H1 (cell line): ENCODE measurements at regions not wholly inside any gene's neighbourhood (a gene's known extent, or its start where the extent isn't known, plus 50 kb on each side); places are given as distances from the start of the nearest gene placed in this dataset.

Experiments used
- CTCF ChIA-PET: fragments of 300-600 bp; sonication (Branson Sonifier 250); formaldehyde crosslinking; loops from one replicate; lab custom pipeline; 2021; ENCODE audit not compliant: partially characterized antibody; lab: Charles Lee
- POLR2A ChIA-PET: fragments of 300-600 bp; sonication (Branson Sonifier 250); formaldehyde crosslinking; loops from one replicate; lab custom pipeline; 2021; ENCODE audit warnings: inconsistent platforms; ENCODE audit not compliant: partially characterized antibody; lab: Charles Lee
- DNase-seq, 2 experiments: peaks; one replicate each; pipeline versions ENCODE4 v3.0.0 to v3.0.0-alpha.2; 2010 to 2022; ENCODE audit warnings: low spot score in 2 of 2, low read depth in 1 of 2, mixed read lengths in 1 of 2
- FAIRE-seq: peaks from 2 replicates; lab custom pipeline; 2011; peaks lifted over from hg19 to GRCh38; lab: Jason Lieb, UNC
- H2AFZ ChIP-seq: 2 replicates; pipeline ENCODE4 v1.8.1; 2012; ENCODE audit warnings: low read length, inconsistent platforms
- H2AK5ac ChIP-seq: 2 replicates; pipeline ENCODE4 v1.6.1; 2013; ENCODE audit warnings: low read depth, low read length
- H2BK120ac ChIP-seq: replicated peaks from 2 replicates; pipeline ENCODE3; 2013; ENCODE audit warnings: low read depth, low read length, inconsistent platforms
- H2BK12ac ChIP-seq: 2 replicates; pipeline ENCODE4 v1.6.1; 2013; ENCODE audit warnings: low read depth, low read length
- H2BK15ac ChIP-seq: 2 replicates; pipeline ENCODE4 v1.6.1; 2013; ENCODE audit warnings: low read length
- H2BK20ac ChIP-seq: 2 replicates; pipeline ENCODE4 v1.6.1; 2013; ENCODE audit warnings: low read length
- H2BK5ac ChIP-seq: 2 replicates; pipeline ENCODE4 v1.6.1; 2013; ENCODE audit warnings: low read depth, low read length
- H3K14ac ChIP-seq: 2 replicates; pipeline ENCODE4 v1.6.1; 2013; ENCODE audit warnings: inconsistent platforms; ENCODE audit not compliant: insufficient read length
- H3K18ac ChIP-seq: 2 replicates; pipeline ENCODE4 v1.6.1; 2013; ENCODE audit warnings: low read length; ENCODE audit errors: extremely low read depth
- H3K23ac ChIP-seq: 2 replicates; pipeline ENCODE4 v1.6.1; 2013; ENCODE audit warnings: inconsistent platforms; ENCODE audit not compliant: insufficient read length
- H3K23me2 ChIP-seq: 2 replicates; pipeline ENCODE4 v1.6.1; 2013; ENCODE audit warnings: low read depth, low read length
- H3K27ac ChIP-seq: 2 replicates; pipeline ENCODE4 v1.6.1; 2011; ENCODE audit warnings: low read depth, low read length, inconsistent platforms
- H3K27me3 ChIP-seq, 4 experiments: replicated peaks in 1 of 4; 1 replicate in 1 of 4; 2 replicates in 3 of 4; pipeline versions ENCODE4 v1.6.1 to v1.8.1; 2011 to 2013; ENCODE audit warnings: low read length in 3 of 4, mild to moderate bottlenecking in 3 of 4, inconsistent platforms in 2 of 4, mixed read lengths in 2 of 4, moderate library complexity in 1 of 4; ENCODE audit not compliant: control insufficient read depth in 3 of 4, insufficient read depth in 3 of 4; ENCODE audit errors: extremely low read depth in 1 of 4
- H3K36me3 ChIP-seq, 4 experiments: 2 replicates each; pipeline versions ENCODE4 v1.6.1 to v1.8.1; 2011 to 2013; ENCODE audit warnings: mild to moderate bottlenecking in 4 of 4, low read length in 3 of 4, moderate library complexity in 2 of 4, control low read depth in 1 of 4, inconsistent platforms in 1 of 4; ENCODE audit not compliant: insufficient read depth in 4 of 4, control insufficient read depth in 2 of 4
- H3K4ac ChIP-seq: replicated peaks from 2 replicates; pipeline ENCODE3; 2013; ENCODE audit warnings: low read length, low read depth, mixed read lengths, inconsistent platforms; ENCODE audit not compliant: insufficient read length
- H3K4me1 ChIP-seq, 4 experiments: replicated peaks in 1 of 4; 1 replicate in 1 of 4; 2 replicates in 3 of 4; pipeline versions ENCODE4 v1.6.1 to v1.8.1; 2011 to 2013; ENCODE audit warnings: low read length in 3 of 4, inconsistent platforms in 2 of 4, mixed read lengths in 1 of 4; ENCODE audit not compliant: insufficient read depth in 4 of 4, control insufficient read depth in 3 of 4
- H3K4me2 ChIP-seq, 2 experiments: 2 replicates each; pipeline versions ENCODE4 v1.6.1 to v1.8.1; 2011 to 2013; ENCODE audit warnings: low read depth in 2 of 2, low read length in 2 of 2, control low read depth in 1 of 2, inconsistent platforms in 1 of 2, mild to moderate bottlenecking in 1 of 2; ENCODE audit not compliant: insufficient read depth in 1 of 2
- H3K4me3 ChIP-seq, 4 experiments: fragments of 200-600, 300-600 bp in 1 of 4; sonication (generic), shearing (Covaris generic), sonication (Bioruptor Twin) in 1 of 4; 2 replicates each; pipeline versions ENCODE4 v1.5.1 to v1.8.1; 2011 to 2016; ENCODE audit warnings: low read length in 4 of 4, low read depth in 3 of 4, control low read depth in 2 of 4, inconsistent platforms in 2 of 4, mild to moderate bottlenecking in 2 of 4, mixed read lengths in 1 of 4, moderate library complexity in 1 of 4; ENCODE audit not compliant: insufficient read depth in 2 of 4; ENCODE audit errors: extremely low read depth in 1 of 4
- H3K56ac ChIP-seq: replicated peaks from 2 replicates; pipeline ENCODE3; 2013; ENCODE audit warnings: low read depth, mild to moderate bottlenecking, mixed read lengths, low read length, inconsistent platforms; ENCODE audit not compliant: insufficient read length
- H3K79me1 ChIP-seq: 2 replicates; pipeline ENCODE4 v1.6.1; 2013; ENCODE audit warnings: low read depth, low read length, control low read depth
- H3K79me2 ChIP-seq, 2 experiments: 2 replicates each; pipeline versions ENCODE4 v1.6.1 to v1.8.1; 2012 to 2013; ENCODE audit warnings: low read length in 2 of 2, mild to moderate bottlenecking in 2 of 2, inconsistent platforms in 1 of 2; ENCODE audit not compliant: insufficient read depth in 2 of 2, control insufficient read depth in 1 of 2
- H3K9ac ChIP-seq, 4 experiments: replicated peaks in 1 of 4; 1 replicate in 1 of 4; 2 replicates in 3 of 4; pipeline versions ENCODE4 v1.6.1 to v1.8.1; 2011 to 2013; ENCODE audit warnings: low read depth in 3 of 4, low read length in 3 of 4, control low read depth in 2 of 4, mild to moderate bottlenecking in 2 of 4, moderate library complexity in 2 of 4, inconsistent platforms in 1 of 4; ENCODE audit errors: extremely low read depth in 1 of 4
- H3K9me3 ChIP-seq, 2 experiments: 2 replicates each; pipeline versions ENCODE4 v1.6.1 to v1.8.1; 2012 to 2013; ENCODE audit warnings: mild to moderate bottlenecking in 2 of 2, moderate library complexity in 2 of 2, control low read depth in 1 of 2, inconsistent platforms in 1 of 2, low read depth in 1 of 2, low read length in 1 of 2, mixed read lengths in 1 of 2; ENCODE audit not compliant: insufficient read depth in 2 of 2
- H4K20me1 ChIP-seq, 2 experiments: replicated peaks in 1 of 2; 2 replicates each; pipeline versions ENCODE3 to v1.8.1; 2011 to 2013; ENCODE audit warnings: inconsistent platforms in 2 of 2, low read length in 2 of 2, mild to moderate bottlenecking in 1 of 2; ENCODE audit not compliant: insufficient read depth in 2 of 2, control insufficient read depth in 1 of 2
- H4K5ac ChIP-seq: 2 replicates; pipeline ENCODE4 v1.6.1; 2013; ENCODE audit warnings: low read length, low read depth, mixed read lengths, inconsistent platforms; ENCODE audit not compliant: insufficient read length
- H4K8ac ChIP-seq: 2 replicates; pipeline ENCODE4 v1.8.0; 2013; ENCODE audit warnings: mild to moderate bottlenecking, moderate library complexity, low read length, inconsistent platforms; ENCODE audit not compliant: insufficient read depth; ENCODE audit errors: extremely low read depth
- H4K91ac ChIP-seq: replicated peaks from 2 replicates; pipeline ENCODE3; 2013; ENCODE audit warnings: low read length, mixed read lengths, inconsistent platforms; ENCODE audit not compliant: insufficient read length
- WGBS, 2 experiments: shearing (Covaris generic) in 1 of 2; methylation state at CpG; one replicate each; pipeline versions ENCODE4 v1.1.6 to v1.1.7; 2013 to 2015; ENCODE audit warnings: low lambda C conversion rate in 2 of 2, mixed read lengths in 2 of 2, inconsistent platforms in 1 of 2, low coverage in 1 of 2, missing lambda C conversion rate in 1 of 2; ENCODE audit not compliant: insufficient replicate concordance in 2 of 2, insufficient coverage in 1 of 2, insufficient read length in 1 of 2; ENCODE audit errors: extremely low coverage in 1 of 2, missing lambda C conversion rate in 1 of 2; 5-methylcytosine and 5-hydroxymethylcytosine counted together

GRCh38 chr5:56680731-56681130 is 134.6 kb upstream of the MAP3K1 start:
- H2BK120ac ChIP-seq = no peak overlapping the region
- H3K23ac ChIP-seq = no peak overlapping the region
- H4K5ac ChIP-seq = no peak overlapping the region
- ChIA-PET POLR2A (interaction anchor here (0.7 kb wide), 1 partner anchor 9 kb away, joined by 3 read pairs; no protein-coding TSS in a partner anchor), CTCF (interaction anchor here (0.9 to 1.3 kb wide), 2 partner anchors 146 to 199 kb away, joined by 3 to 4 read pairs; no protein-coding TSS in a partner anchor)
- no peaks in the 10 kb centered on the region for H3K79me2 ChIP-seq
- H2BK5ac ChIP-seq = no peak overlapping the region
- no peak overlapping the region for H3K14ac ChIP-seq
- no peak overlapping the region for H2BK12ac ChIP-seq
- H3K27me3 ChIP-seq = no peaks in the 10 kb centered on the region
- no peak overlapping the region for H3K4me3 ChIP-seq
- WGBS, 2 experiments = 100% methylated on average over 2 of the region's 2 CpGs; no CpG with 5 or more reads in 1 of the 2 experiments
- H3K4me1 ChIP-seq = no peaks in the 10 kb centered on the region
- no peaks in the 10 kb centered on the region for H3K79me1 ChIP-seq
- no peak overlapping the region for H3K9ac ChIP-seq
- no peaks in the 10 kb centered on the region for H3K23me2 ChIP-seq
- no peak overlapping the region for H3K18ac ChIP-seq
- no peak overlapping the region for H2AK5ac ChIP-seq
- H3K4ac ChIP-seq = no peak overlapping the region
- H4K20me1 ChIP-seq = no peaks in the 10 kb centered on the region
- H3K27ac ChIP-seq = no peak overlapping the region
- H3K36me3 ChIP-seq = no peaks in the 10 kb centered on the region
- H4K8ac ChIP-seq = no peak overlapping the region
- H2BK20ac ChIP-seq = no peak overlapping the region
- no peak for DNase-seq
- no peak overlapping the region for H3K56ac ChIP-seq
- no peak overlapping the region for H4K91ac ChIP-seq
- H2BK15ac ChIP-seq = no peak overlapping the region
- H3K4me2 ChIP-seq = no peak overlapping the region
- no peak overlapping the region for H2AFZ ChIP-seq
- no peak for FAIRE-seq
- no peaks in the 10 kb centered on the region for H3K9me3 ChIP-seq
